SK-N-SH (cell line): ENCODE measurements at regions not wholly inside any gene's neighbourhood (a gene's known extent, or its start where the extent isn't known, plus 50 kb on each side); places are given as distances from the start of the nearest gene placed in this dataset.

Experiments
- CTCF ChIA-PET: fragments of 300-600, 350-600 bp; formaldehyde crosslinking; extraction: SDS; loops from one replicate; lab custom pipeline; 2021; lab: Yijun Ruan, JAX
- POLR2A ChIA-PET: fragments of 350-600 bp; sonication (Branson Sonifier 250); formaldehyde crosslinking; extraction: SDS; loops from one replicate; lab custom pipeline; 2020; ENCODE audit warnings: antibody characterized with exemption, inconsistent platforms; lab: Yijun Ruan, JAX
- DNase-seq: peaks from one replicate; pipeline ENCODE4 v3.0.0; 2012
- H2AFZ ChIP-seq: fragments of 200-600 bp; sonication (generic); 2 replicates; pipeline ENCODE4 v1.8.1; 2016; ENCODE audit warnings: antibody characterized with exemption, mild to moderate bottlenecking, low read depth
- H3F3A ChIP-seq: fragments of 200-600 bp; sonication (generic); replicated peaks from 2 replicates; pipeline ENCODE3; 2016; ENCODE audit warnings: antibody characterized with exemption, mild to moderate bottlenecking; ENCODE audit not compliant: insufficient read depth
- H3K27ac ChIP-seq, 2 experiments: fragments of 200-500 bp in 1 of 2; fragments of 200-600 bp in 1 of 2; sonication (Bioruptor generic) in 1 of 2; sonication (generic), shearing (Covaris generic) in 1 of 2; 2 replicates each; pipeline versions ENCODE4 v1.5.1 to v1.6.1; 2014 to 2016; ENCODE audit warnings: low read depth in 2 of 2, inconsistent platforms in 1 of 2, low read length in 1 of 2, mild to moderate bottlenecking in 1 of 2, mixed read lengths in 1 of 2
- H3K27me3 ChIP-seq: fragments of 200-600 bp; sonication (generic), shearing (Covaris generic); 2 replicates; pipeline ENCODE4 v1.6.1; 2016; ENCODE audit warnings: mixed run types; ENCODE audit not compliant: insufficient read depth
- H3K36me3 ChIP-seq, 2 experiments: fragments of 200-500 bp in 1 of 2; fragments of 200-600 bp in 1 of 2; sonication (Bioruptor generic) in 1 of 2; sonication (generic) in 1 of 2; replicated peaks in 1 of 2; 2 replicates each; pipeline versions ENCODE3 to v1.5.1; 2014 to 2016; ENCODE audit warnings: low read length in 1 of 2, mild to moderate bottlenecking in 1 of 2; ENCODE audit not compliant: insufficient read depth in 2 of 2, control insufficient read depth in 1 of 2
- H3K4me1 ChIP-seq, 2 experiments: fragments of 200-500 bp in 1 of 2; fragments of 200-600 bp in 1 of 2; sonication (Bioruptor generic) in 1 of 2; sonication (generic), shearing (Covaris generic) in 1 of 2; 2 replicates each; pipeline versions ENCODE4 v1.5.1 to v1.6.1; 2014 to 2016; ENCODE audit warnings: low read depth in 1 of 2, low read length in 1 of 2, mixed run types in 1 of 2; ENCODE audit not compliant: insufficient read depth in 2 of 2, control insufficient read depth in 1 of 2
- H3K4me2 ChIP-seq: fragments of 200-600 bp; sonication (generic), shearing (Covaris generic); 2 replicates; pipeline ENCODE4 v1.6.1; 2017; ENCODE audit warnings: mixed run types
- H3K4me3 ChIP-seq, 2 experiments: fragments of 200-500 bp in 1 of 2; fragments of 200-600 bp in 1 of 2; sonication (Bioruptor generic) in 1 of 2; sonication (generic), shearing (Covaris generic) in 1 of 2; 2 replicates each; pipeline versions ENCODE4 v1.5.1 to v1.8.1; 2014 to 2016; ENCODE audit warnings: low read depth in 2 of 2, inconsistent platforms in 1 of 2, low read length in 1 of 2, mild to moderate bottlenecking in 1 of 2, mixed read lengths in 1 of 2, moderate library complexity in 1 of 2
- H3K79me2 ChIP-seq: fragments of 200-600 bp; sonication (generic); 2 replicates; pipeline ENCODE4 v1.8.1; 2017; ENCODE audit warnings: mild to moderate bottlenecking; ENCODE audit not compliant: insufficient read depth
- H3K9ac ChIP-seq: fragments of 200-600 bp; sonication (generic); 2 replicates; pipeline ENCODE4 v1.6.1; 2017; ENCODE audit warnings: mixed run types
- H3K9me2 ChIP-seq: fragments of 200-600 bp; sonication (generic); 2 replicates; pipeline ENCODE4 v1.6.1; 2017; ENCODE audit warnings: mixed run types
- H3K9me3 ChIP-seq: fragments of 200-600 bp; sonication (generic); 2 replicates; pipeline ENCODE4 v1.6.1; 2017; ENCODE audit warnings: mixed run types, mild to moderate bottlenecking, moderate library complexity
- H4K20me1 ChIP-seq: fragments of 200-600 bp; sonication (generic); 2 replicates; pipeline ENCODE4 v1.6.1; 2017; ENCODE audit warnings: mild to moderate bottlenecking, mixed run types; ENCODE audit not compliant: insufficient read depth
- CHD2 ChIP-seq: fragments of 150-350 bp; IDR thresholded peaks from 2 replicates; pipeline ENCODE4 v1.6.1; 2018; ENCODE audit warnings: low read length; ENCODE audit not compliant: partially characterized antibody
- CTCF ChIP-seq: fragments of 200-600 bp; sonication (generic); IDR thresholded peaks from 2 replicates; pipeline ENCODE4 v1.6.1; 2017; ENCODE audit warnings: antibody characterized with exemption, mild to moderate bottlenecking, moderate library complexity
- EP300 ChIP-seq, 2 experiments: IDR thresholded peaks; 2 replicates each; pipeline versions ENCODE4 v1.4.0 to v1.6.1; 2012; ENCODE audit warnings: borderline replicate concordance in 1 of 2, low read depth in 1 of 2, low read length in 1 of 2
- EZH2phosphoT487 ChIP-seq: fragments of 200-600 bp; sonication (generic); IDR thresholded peaks from 2 replicates; pipeline ENCODE4 v1.6.1; 2017; ENCODE audit warnings: low read depth, mixed run types, mild to moderate bottlenecking, antibody characterized with exemption, moderate library complexity, borderline replicate concordance
- FOSL2 ChIP-seq: IDR thresholded peaks from 2 replicates; pipeline ENCODE4 v1.4.0; 2012; ENCODE audit warnings: low read depth, mild to moderate bottlenecking, moderate library complexity, borderline replicate concordance
- FOXJ3 ChIP-seq: sonication (generic); formaldehyde crosslinking; IDR thresholded peaks from 2 replicates; pipeline ENCODE4 v1.5.1; 2020; ENCODE audit warnings: mild to moderate bottlenecking, missing genetic modification reagents
- FOXM1 ChIP-seq: IDR thresholded peaks from 2 replicates; pipeline ENCODE4 v1.4.0; 2012; ENCODE audit warnings: low read depth, mild to moderate bottlenecking
- GABPA ChIP-seq: IDR thresholded peaks from 2 replicates; pipeline ENCODE4 v1.4.0; 2012; ENCODE audit warnings: low read depth, mild to moderate bottlenecking
- JUND ChIP-seq: IDR thresholded peaks from 2 replicates; pipeline ENCODE4 v1.4.0; 2012
- MXI1 ChIP-seq: IDR thresholded peaks from 2 replicates; pipeline ENCODE4 v1.6.1; 2012; ENCODE audit warnings: mild to moderate bottlenecking, low read depth, low read length, improper control_type of control experiment
- NFIC ChIP-seq: IDR thresholded peaks from 2 replicates; pipeline ENCODE4 v1.4.0; 2012; ENCODE audit warnings: borderline replicate concordance
- NRF1 ChIP-seq: IDR thresholded peaks from 2 replicates; pipeline ENCODE4 v1.6.1; 2012; ENCODE audit warnings: low read depth, mild to moderate bottlenecking, low read length
- PBX3 ChIP-seq: IDR thresholded peaks from 2 replicates; pipeline ENCODE4; 2012
- POLR2AphosphoS5 ChIP-seq: IDR thresholded peaks from 2 replicates; pipeline ENCODE4 v1.6.1; 2012; ENCODE audit warnings: low read depth, low read length
- RAD21 ChIP-seq: IDR thresholded peaks from 2 replicates; pipeline ENCODE4 v1.6.1; 2012; ENCODE audit warnings: mild to moderate bottlenecking, low read length
- SIN3A ChIP-seq: IDR thresholded peaks from 2 replicates; pipeline ENCODE4 v1.6.1; 2012; ENCODE audit warnings: low read depth, mild to moderate bottlenecking, low read length, moderate library complexity, borderline replicate concordance
- USF1 ChIP-seq: IDR thresholded peaks from 2 replicates; pipeline ENCODE4 v1.4.0; 2012; ENCODE audit warnings: low read depth, borderline replicate concordance
- USF2 ChIP-seq: fragments of 150-350 bp; IDR thresholded peaks from 2 replicates; pipeline ENCODE4 v1.6.1; 2017; ENCODE audit warnings: antibody characterized with exemption, low read length, low read depth, borderline replicate concordance
- ZBTB33 ChIP-seq: IDR thresholded peaks from 2 replicates; pipeline ENCODE4 v1.4.0; 2012; ENCODE audit warnings: low read depth, borderline replicate concordance
- WGBS: methylation state at CpG from one replicate; pipeline ENCODE4 v1.1.6; 2017; ENCODE audit warnings: low lambda C conversion rate; 5-methylcytosine and 5-hydroxymethylcytosine counted together

- TF ChIP-seq CHD2, result no peak
- TF ChIP-seq USF2, result no peak
- no peak for TF ChIP-seq SIN3A
- no peak for TF ChIP-seq EZH2phosphoT487
- no peak for TF ChIP-seq POLR2AphosphoS5
- TF ChIP-seq GABPA, result no peak
- TF ChIP-seq MXI1, result no peak
- no peak for TF ChIP-seq ZBTB33
Observed at GRCh38 chr13:73324842-73325722, 266.3 kb downstream of the KLF5 start (continued).

GRCh38 chr13:73323615-73324014, 264.8 kb downstream of the KLF5 start:
- no peak overlapping the region for H3K27ac ChIP-seq
- no peak for DNase-seq
- H3F3A ChIP-seq, result no peaks in the 10 kb centered on the region
- TF ChIP-seq RAD21 (no peak), NRF1 (no peak), POLR2AphosphoS5 (no peak), CTCF (no peak), FOXJ3 (no peak), PBX3 (no peak), USF2 (no peak), FOSL2 (no peak), CHD2 (no peak), SIN3A (no peak), USF1 (no peak), EP300 (IDR thresholded peaks at IDR 0.05; ENCODE audit: borderline replicate concordance in 1 of 2, low read depth in 1 of 2, low read length in 1 of 2) (no peak), EZH2phosphoT487 (no peak), JUND (no peak), NFIC (no peak), FOXM1 (no peak)
- H4K20me1 ChIP-seq, result no peaks in the 10 kb centered on the region
- no peaks in the 10 kb centered on the region for H3K36me3 ChIP-seq
- no peak overlapping the region for H3K9ac ChIP-seq
- H2AFZ ChIP-seq, result no peak overlapping the region
- H3K9me2 ChIP-seq, result no peaks in the 10 kb centered on the region
- no peaks in the 10 kb centered on the region for H3K4me1 ChIP-seq
- CTCF ChIA-PET, result no interaction called here
- H3K79me2 ChIP-seq, result no peaks in the 10 kb centered on the region
- H3K27me3 ChIP-seq, result no peaks in the 10 kb centered on the region
- no peaks in the 10 kb centered on the region for H3K9me3 ChIP-seq
- 0% methylated on average over 1 of the region's 1 CpG for WGBS
- POLR2A ChIA-PET, result no interaction called here
- no peak overlapping the region for H3K4me3 ChIP-seq
- H3K4me2 ChIP-seq, result no peak overlapping the region
